Ramos (cell line): ENCODE measurements at regions not wholly inside any gene's neighbourhood (a gene's known extent, or its start where the extent isn't known, plus 50 kb on each side); places are given as distances from the start of the nearest gene placed in this dataset.
"Not testable (repeated sequence)": the region's sequence is repeated elsewhere in the genome, so short reads cannot be mapped to it uniquely, and the experiment has no call there.

Experiments
- in situ Hi-C: fragments of 300-500 bp; cut with MboI; formaldehyde crosslinking; loops from one replicate; pipeline ENCODE4 v1.14.3; 2022; ENCODE audit warnings: low sequenced_read_pairs; ENCODE audit not compliant: unreplicated experiment

- in situ Hi-C loops = loop anchor here (10.0 kb wide), 1 partner anchor 160 kb away; no protein-coding TSS in a partner anchor
Measured at GRCh38 chr13:111064661-111065060, 50.4 kb upstream of the ARHGEF7 start.

DNA sequence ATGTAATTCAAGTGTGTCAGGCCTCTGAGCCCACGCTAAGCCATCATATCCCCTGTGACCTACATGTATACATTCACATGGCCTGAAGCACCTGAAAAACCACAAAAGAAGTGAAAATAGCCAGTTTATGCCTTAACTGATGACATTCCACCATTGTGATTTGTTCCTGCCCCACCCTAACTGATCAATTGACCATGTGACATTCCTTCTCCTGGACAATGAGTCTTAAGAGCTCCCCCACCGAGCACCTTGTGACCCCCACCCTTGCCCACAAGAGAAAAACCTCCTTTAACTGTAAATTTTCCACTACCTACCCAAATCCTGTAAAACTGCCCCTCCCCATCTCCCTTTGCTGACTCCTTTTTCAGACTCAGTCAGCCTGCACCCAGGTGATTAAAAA lies 52.1 kb upstream of the ARHGEF7 start:
- in situ Hi-C loops = loop anchor here (10.0 kb wide), 1 partner anchor 162 kb away; no protein-coding TSS in a partner anchor

DNA sequence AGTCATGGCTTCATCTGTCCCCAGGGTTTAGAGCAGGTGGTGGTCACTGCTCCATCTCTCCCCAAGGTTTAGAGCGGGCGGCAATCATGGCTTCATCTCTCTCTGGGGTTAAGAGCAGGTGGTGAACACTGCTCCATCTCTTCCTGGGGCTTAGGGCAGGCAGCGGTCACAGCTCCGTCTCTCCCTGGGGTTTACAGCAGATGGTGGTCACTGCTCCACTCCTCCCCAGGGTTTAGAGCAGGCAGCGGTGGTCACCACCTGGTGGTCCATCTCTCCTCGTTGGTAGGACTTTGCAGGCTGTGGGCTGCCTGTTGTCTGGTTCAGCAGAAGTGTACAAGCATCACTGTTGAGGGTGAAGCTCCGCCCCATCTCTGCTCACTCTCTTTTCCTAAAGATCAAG lies 52.8 kb upstream of the ARHGEF7 start:
- in situ Hi-C loops = loop anchor here (10.0 kb wide), 1 partner anchor 162 kb away; no protein-coding TSS in a partner anchor

- in situ Hi-C loops = loop anchor here (10.0 kb wide), 1 partner anchor 163 kb away; no protein-coding TSS in a partner anchor
Measured at GRCh38 chr13:111061358-111062045, 53.6 kb upstream of the ARHGEF7 start.

GRCh38 chr13:111060237-111060919 lies 54.7 kb upstream of the ARHGEF7 start:
- in situ Hi-C loops = loop anchor here (10.0 kb wide), 1 partner anchor 164 kb away; no protein-coding TSS in a partner anchor

DNA sequence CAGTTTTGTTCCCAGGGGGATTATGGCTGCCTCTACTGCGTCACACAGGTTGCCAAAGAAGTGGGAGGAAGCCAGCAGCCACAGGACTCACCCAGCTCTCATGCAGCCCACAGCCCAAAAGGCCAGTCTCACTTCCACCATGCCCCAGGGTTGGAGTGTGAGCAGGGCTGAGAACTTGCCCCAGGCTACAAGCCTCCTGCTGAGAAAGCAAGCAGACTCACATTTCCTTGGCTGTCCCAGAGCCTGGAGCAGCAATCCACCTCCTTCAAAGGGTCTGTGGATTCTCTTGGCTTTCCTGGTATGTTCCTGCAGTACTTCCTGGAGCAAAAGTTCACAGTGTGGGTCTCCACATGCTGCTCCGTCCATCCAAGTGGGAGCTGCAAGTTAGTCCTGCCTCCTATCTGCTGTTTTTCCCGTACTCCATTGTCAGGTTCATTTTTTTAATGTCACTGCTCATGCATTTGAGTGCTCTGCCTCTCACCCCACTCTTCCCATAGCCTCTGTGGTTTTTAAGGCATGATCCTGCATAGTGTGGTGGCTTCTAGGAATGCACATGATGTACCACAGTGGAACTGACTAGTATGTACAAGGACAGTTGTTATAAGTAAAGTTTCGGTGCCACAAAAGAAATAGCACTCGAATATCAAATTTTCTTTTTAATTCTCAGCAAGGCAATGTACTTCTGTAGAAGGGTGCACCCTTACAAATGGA lies 56.2 kb upstream of the ARHGEF7 start:
- in situ Hi-C loops = no loop called here

GRCh38 chr13:111058339-111058738 lies 56.8 kb upstream of the ARHGEF7 start:
- in situ Hi-C loops = not testable (repeated sequence)

DNA sequence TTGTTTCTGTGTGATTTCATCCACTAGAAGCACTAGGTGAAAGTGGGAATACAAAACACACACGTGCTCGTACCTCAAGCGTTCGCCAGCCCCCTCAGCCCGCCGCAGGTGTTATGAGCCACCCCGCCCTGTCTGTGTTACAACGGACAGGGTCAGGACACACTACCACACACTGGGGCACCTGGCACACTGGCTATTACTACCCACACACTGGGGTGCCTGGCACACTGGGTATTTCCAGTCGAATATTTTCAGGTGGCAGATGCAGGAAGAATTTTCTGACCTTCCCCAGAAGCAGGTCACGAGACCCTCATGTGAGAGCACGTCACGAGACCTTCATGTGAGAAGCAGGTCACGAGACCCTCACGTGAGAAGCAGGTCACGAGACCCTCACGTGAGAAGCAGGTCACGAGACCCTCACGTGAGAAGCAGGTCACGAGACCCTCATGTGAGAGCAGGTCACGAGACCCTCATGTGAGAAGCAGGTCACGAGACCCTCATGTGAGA lies 63.3 kb upstream of the ARHGEF7 start:
- in situ Hi-C loops = not testable (repeated sequence)

DNA sequence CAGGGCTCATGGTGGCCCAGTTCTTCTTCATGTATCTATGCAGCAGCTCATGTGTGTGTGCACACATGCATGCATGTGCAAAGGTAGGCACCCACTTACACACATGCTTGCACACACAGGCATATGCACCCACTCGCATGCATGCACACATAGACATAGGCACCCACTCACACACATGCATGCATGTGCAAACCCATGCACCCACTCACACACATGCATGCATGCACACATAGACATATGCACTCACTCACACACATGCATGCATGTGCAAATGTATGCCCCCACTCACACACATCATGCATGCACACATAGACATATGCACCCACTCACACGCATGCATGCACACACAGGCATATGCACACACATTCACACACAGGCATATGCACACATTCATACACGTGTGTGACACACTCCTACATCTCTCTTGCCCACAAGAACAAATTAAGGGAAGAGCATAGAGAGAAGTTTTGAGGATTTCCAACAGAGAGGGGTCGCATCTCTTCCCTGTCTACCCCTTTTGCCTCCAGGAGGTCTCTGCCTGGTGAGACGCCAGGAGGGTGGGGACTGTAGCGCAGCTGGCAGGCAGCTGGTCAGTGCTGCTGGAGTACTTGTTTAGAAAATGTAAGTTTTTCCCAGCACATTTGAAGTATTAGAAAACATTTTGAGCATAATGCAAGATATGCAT lies 63.9 kb upstream of the ARHGEF7 start:
- in situ Hi-C loops = no loop called here

DNA sequence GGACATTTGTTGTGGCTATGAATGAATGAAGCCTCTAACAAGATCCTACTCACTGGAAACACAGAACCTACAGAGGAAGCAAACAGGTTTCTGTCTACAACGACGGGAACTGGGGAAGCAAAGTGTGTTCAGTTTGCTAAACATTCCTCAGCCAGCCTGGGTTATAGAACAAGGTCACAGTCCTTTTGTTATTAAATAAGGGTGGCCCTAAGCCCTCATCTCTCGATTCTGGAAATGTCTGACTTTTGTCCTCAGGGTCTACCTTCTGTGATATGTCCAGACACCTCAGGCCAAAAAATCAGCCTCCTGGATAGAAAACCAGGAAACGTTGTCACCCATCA lies 64.6 kb upstream of the ARHGEF7 start:
- in situ Hi-C loops = no loop called here

DNA sequence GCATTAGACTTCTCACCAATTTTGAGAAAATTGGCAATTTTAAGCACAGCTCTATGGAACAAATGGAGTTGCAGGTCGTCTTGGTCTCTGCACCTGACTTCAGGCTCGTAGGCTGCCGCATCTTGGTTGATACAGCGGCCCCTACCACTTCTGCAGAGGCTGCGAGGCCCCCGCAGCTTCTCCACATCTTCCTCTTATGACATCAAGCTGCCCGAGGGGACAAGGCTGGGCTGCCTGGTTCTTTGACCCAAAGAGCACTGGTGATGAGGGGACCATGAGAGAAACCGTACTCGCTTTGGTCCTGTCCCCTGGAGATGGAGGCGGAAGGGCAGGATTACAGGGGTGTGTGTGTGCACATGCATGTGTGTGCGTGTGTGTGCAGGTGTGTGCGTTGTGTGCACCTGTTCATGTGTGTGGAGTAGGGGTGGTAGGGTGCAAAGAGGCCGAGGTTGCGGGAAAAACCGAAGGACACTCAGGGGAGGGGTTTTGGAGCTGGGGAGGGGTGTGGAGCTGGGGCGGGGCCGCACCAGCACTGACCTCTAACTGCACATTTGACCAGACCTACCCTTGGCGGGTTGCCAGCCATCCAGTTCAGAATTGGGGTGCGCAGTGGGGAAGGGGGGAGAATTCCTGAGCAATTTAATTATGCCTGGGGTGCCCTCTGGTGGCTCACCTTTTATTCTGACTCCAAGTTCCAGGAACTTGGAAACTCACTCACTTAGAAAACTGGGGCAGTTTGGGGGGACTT lies 65.1 kb upstream of the ARHGEF7 start:
- in situ Hi-C loops = no loop called here

- in situ Hi-C loops = no loop called here
Measured at GRCh38 chr13:111048387-111048786, 66.7 kb upstream of the ARHGEF7 start.

DNA sequence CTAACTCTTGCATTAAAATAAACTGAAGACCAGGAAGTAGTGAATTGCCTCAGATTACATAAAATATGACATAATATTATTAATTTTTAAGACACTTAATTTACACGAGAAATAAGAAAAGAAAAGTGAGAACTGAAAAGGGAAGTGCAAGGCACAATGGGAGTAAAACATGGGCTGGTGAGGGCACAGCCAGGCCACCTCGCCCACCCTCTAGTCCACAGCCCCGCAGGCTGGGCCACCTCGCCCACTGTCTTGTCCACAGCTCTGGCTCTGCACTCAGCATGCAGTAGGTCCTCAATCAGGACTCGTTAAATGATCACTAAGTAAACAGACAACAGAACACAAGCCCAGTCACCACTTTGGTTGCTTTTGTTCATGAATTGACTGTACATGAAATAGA lies 67.8 kb upstream of the ARHGEF7 start:
- in situ Hi-C loops = no loop called here

- in situ Hi-C loops = no loop called here
Measured at GRCh38 chr13:111046590-111047141, 68.4 kb upstream of the ARHGEF7 start.

- in situ Hi-C loops = no loop called here
Measured at GRCh38 chr13:111045170-111045569, 69.9 kb upstream of the ARHGEF7 start.

- in situ Hi-C loops = no loop called here
Measured at GRCh38 chr13:111044087-111044830, 70.9 kb upstream of the ARHGEF7 start.

- in situ Hi-C loops = no loop called here
Measured at GRCh38 chr13:111043575-111043982, 71.5 kb upstream of the ARHGEF7 start.

DNA sequence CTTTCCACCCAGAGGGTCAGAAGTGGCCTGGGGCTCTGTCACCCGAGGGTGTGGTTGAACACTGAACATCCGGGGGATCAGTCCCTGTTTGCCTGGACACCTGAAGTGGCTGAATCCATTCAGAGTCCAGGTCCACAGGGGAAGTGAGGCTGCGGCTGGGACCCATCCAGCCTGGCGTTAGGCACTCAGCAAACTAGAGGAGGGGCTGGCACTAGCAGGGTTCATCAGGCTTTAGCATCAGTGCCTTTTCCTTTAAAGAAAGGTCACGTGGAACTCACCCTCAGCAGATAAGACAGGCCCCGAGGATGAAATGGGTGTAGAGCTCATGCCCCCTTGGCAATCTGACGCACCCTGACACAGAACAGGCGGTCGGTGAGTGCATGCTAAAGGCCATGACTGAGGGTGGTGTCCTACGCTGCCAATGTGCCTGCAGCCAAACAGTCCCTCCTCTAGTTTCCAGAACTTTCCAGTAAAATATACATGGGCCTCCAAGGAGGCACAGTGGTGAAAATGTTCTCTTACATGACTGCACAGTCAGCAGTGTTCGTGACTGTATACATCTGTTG lies 72.4 kb upstream of the ARHGEF7 start:
- in situ Hi-C loops = no loop called here
